AG04449 (cell line): ENCODE measurements at regions not wholly inside any gene's neighbourhood (a gene's known extent, or its start where the extent isn't known, plus 50 kb on each side); places are given as distances from the start of the nearest gene placed in this dataset.

Experiments used
- CTCF ChIA-PET: fragments of 350-600 bp; formaldehyde crosslinking; extraction: SDS; loops from one replicate; lab custom pipeline; 2021; ENCODE audit warnings: antibody characterized with exemption; lab: Yijun Ruan, JAX
- POLR2A ChIA-PET: fragments of 400-600, 350-600 bp; formaldehyde crosslinking; extraction: SDS; loops from one replicate; lab custom pipeline; 2020; ENCODE audit warnings: antibody characterized with exemption, inconsistent platforms; lab: Yijun Ruan, JAX
- DNase-seq: peaks from one replicate; pipeline ENCODE4 v3.0.0-alpha.2; 2010; ENCODE audit warnings: low read depth, low spot score
- H3K4me3 ChIP-seq: 2 replicates; pipeline ENCODE4 v1.5.1; 2011; ENCODE audit warnings: low read depth, mild to moderate bottlenecking, control low read depth, low read length
- CTCF ChIP-seq: IDR thresholded peaks from one replicate; pipeline ENCODE4 v1.5.1; 2011; ENCODE audit warnings: mild to moderate bottlenecking, moderate library complexity, low read length, control low read depth, inconsistent platforms; ENCODE audit not compliant: insufficient read depth; ENCODE audit errors: missing control alignments

GRCh38 chr10:121300723-121301122 is 297.5 kb downstream of the FGFR2 start:
- ChIA-PET POLR2A (no interaction called here), CTCF (no interaction called here)
- H3K4me3 ChIP-seq, result no peak overlapping the region
- TF ChIP-seq CTCF, result no peak
- DNase-seq, result no peak

- ChIA-PET CTCF (no interaction called here), POLR2A (no interaction called here)
- H3K4me3 ChIP-seq, result no peak overlapping the region
- no peak for DNase-seq
- no peak for TF ChIP-seq CTCF
Measured at GRCh38 chr10:121302541-121303180, 295.6 kb downstream of the FGFR2 start.

DNA sequence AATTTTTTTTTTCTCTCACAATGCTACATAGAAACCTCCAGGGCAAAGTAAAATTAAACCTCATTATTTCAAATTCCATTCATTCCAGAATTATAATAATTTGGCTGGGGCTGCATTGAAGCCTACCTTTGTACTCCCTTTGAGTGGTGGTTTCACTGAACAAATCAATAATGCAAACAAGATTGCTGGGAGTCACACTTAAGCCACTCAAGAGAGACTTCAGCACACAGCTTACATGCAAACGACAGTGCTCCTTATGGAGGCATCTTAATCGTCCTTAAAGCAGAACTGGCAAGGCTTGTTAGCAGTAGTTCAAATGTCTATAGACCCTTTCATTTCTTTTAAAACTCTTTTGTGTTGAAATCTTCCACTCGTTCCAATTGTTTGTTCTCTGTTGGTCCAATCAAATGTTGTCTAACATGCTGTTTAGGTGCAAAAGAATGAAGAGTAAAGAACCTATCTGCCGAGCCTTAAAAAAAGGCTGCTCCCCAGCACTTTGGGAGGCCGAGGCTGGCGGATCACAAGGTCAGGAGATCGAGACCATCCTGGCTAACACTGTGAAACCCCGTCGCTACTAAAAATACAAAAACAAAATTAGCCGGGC is 294.9 kb downstream of the FGFR2 start:
- ChIA-PET CTCF (no interaction called here), POLR2A (no interaction called here)
- H3K4me3 ChIP-seq, result no peak overlapping the region
- no peak for TF ChIP-seq CTCF
- no peak for DNase-seq

- DNase-seq, result no peak
- H3K4me3 ChIP-seq, result no peak overlapping the region
- ChIA-PET CTCF (no interaction called here), POLR2A (no interaction called here)
- TF ChIP-seq CTCF, result no peak
Measured at GRCh38 chr10:121305066-121305465, 293.2 kb downstream of the FGFR2 start.

DNA sequence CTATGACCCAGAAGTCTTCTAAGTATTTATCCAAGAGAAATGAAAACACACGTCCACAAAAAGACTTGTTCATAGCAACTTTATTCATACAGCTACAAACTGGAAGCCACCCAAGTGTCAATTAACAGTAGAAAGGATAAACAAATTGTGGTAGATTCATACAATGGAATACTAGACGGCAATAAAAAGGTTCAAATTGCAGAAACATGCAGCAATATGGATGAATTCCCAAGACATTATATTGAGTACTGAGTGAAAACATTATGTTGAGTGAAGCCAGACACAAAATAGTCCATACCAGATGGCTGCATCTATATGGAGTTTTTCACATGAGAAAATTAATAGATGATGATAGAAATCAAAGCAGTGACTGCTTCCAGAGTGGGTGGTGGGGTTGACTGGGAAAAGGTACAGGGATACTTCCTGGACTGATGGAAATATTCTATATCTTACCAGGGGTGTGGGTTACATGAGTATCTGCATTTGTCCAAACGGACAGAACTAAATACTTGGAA is 292.0 kb downstream of the FGFR2 start:
- no peak overlapping the region for H3K4me3 ChIP-seq
- no peak for DNase-seq
- POLR2A ChIA-PET, result no interaction called here
- CTCF ChIA-PET, result no interaction called here
- TF ChIP-seq CTCF, result no peak

DNA sequence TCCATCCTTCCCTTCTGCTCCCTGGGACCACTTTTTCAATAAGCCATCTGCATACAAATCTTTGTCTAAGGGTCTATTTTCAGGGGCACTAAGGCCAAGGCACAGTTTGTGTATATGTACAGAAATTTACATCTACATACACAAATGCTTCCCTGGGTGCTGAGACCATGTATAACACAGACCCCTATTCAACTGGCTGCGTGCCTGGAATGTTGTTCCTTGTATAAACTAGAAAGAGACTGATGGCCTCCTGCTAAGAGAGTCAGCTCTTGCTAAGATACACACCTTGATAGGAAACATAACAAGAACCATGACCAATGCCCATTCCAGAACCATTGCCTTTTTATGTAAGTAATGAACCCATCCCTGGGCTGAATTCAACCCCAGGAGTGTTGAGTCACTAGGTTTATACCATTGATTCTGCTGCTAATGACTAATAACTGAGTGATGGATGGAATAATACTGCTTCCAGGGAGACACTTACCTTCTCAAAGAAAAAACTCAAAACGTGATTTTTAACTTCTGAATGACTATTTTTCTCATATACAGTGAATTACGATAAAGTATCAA is 290.7 kb downstream of the FGFR2 start:
- TF ChIP-seq CTCF, result no peak
- ChIA-PET CTCF (no interaction called here), POLR2A (no interaction called here)
- DNase-seq, result no peak
- H3K4me3 ChIP-seq, result no peak overlapping the region
